ENCODE measurements at regions not wholly inside any gene's neighbourhood (a gene's known extent, or its start where the extent isn't known, plus 50 kb on each side); places are given as distances from the start of the nearest gene placed in this dataset.
"Not testable (repeated sequence)": the region's sequence is repeated elsewhere in the genome, so short reads cannot be mapped to it uniquely, and the experiment has no call there.

DNA sequence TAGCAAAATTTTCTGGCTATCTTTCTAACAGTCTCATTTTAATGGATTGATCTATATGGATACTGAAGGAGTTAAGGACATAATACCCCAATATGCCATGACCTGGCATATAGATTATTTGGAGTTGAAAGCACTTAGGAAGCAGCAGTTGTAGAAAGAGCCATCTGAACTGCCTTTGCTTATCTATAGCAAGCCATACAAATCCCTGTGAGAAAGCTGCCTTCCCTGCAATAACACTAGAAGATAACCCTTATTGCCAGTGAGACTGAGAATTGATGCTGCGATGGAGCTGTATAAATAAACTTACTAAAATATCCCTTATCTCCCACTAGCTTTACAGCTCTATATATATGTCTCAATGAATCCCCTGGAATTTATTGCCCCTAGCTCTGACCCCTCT lies 346.3 kb downstream of the TECRL start:
- in situ Hi-C loops (cut with HindIII; ENCODE audit: low sequenced_read_pairs): no loop called here
- TF ChIP-seq, protein P1, sequence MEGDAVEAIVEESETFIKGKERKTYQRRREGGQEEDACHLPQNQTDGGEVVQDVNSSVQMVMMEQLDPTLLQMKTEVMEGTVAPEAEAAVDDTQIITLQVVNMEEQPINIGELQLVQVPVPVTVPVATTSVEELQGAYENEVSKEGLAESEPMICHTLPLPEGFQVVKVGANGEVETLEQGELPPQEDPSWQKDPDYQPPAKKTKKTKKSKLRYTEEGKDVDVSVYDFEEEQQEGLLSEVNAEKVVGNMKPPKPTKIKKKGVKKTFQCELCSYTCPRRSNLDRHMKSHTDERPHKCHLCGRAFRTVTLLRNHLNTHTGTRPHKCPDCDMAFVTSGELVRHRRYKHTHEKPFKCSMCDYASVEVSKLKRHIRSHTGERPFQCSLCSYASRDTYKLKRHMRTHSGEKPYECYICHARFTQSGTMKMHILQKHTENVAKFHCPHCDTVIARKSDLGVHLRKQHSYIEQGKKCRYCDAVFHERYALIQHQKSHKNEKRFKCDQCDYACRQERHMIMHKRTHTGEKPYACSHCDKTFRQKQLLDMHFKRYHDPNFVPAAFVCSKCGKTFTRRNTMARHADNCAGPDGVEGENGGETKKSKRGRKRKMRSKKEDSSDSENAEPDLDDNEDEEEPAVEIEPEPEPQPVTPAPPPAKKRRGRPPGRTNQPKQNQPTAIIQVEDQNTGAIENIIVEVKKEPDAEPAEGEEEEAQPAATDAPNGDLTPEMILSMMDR (IDR thresholded peaks at IDR 0.05; ENCODE audit: low read depth, low read length, missing control alignments): no peak
- no peak overlapping the region for H3K4me3 ChIP-seq (ENCODE audit: low read depth, low read length)
- DNase-seq (ENCODE audit: low read depth): no peak

DNA sequence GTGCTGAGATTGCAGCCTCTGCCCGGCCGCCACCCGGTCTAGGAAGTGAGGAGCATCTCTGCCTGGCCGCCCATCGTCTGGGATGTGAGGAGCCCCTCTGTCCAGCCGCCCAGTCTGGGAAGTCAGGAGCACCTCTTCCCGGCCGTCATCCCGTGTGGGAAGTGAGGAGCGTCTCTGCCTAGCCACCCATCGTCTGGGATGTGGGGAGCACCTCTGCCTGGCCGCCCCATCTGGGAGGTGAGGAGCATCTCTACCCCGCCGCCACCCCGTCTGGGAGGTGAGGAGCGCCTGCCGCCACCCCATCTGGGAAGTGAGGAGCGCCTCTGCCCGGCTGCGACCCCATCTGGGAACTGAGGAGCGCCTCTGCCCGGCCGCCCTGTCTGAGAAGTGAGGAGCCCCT lies 372.2 kb downstream of the TECRL start:
- H3K4me3 ChIP-seq (ENCODE audit: low read depth, low read length); DNase-seq (ENCODE audit: low read depth); in situ Hi-C loops (cut with HindIII; ENCODE audit: low sequenced_read_pairs): not testable (repeated sequence)

DNA sequence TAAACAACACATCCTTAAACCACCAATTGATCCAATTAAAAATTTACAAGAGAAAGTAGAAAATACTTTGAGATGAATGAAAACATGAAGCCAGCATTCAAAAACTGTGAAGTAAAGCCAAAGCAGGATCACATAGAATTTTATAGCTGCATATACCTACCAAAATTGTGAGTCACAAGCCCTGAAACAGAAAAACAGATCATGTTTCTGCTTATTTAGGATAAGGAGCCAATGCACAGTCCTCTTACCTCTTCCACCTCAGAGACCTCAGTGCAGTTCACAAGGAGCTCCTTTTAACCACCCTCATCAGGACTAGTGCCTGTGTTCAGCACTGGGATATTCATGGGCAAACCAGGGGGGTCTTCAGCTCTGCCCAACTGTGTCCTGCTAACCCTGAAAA lies 386.7 kb downstream of the TECRL start:
- TF ChIP-seq, protein P1 (IDR thresholded peaks at IDR 0.05; ENCODE audit: low read depth, low read length, missing control alignments): no peak
- no peak for DNase-seq (ENCODE audit: low read depth)
- no peak overlapping the region for H3K4me3 ChIP-seq (ENCODE audit: low read depth, low read length)
- in situ Hi-C loops (cut with HindIII; ENCODE audit: low sequenced_read_pairs): no loop called here

DNA sequence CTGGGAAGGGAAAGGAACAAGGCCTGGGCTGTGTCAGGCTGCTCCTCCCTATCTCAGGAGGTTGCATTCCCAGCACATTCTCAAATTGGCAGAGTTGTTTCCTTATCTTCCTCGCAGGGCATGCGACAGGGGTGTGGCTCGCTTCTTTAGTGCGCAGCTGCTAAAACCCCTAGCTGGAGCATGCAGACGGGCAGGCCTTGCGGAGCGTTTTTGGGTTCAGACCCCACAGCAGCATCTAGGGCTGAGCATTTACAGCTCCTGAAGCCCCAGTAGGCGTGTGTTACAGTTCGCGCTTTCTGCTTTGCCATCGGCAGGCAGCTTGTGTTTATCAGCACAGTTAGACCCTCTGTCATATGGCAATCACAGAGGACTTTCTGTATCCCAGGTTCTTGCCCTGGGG lies 392.4 kb downstream of the TECRL start:
- no peak for DNase-seq (ENCODE audit: low read depth)
- in situ Hi-C loops (cut with HindIII; ENCODE audit: low sequenced_read_pairs): no loop called here

DNA sequence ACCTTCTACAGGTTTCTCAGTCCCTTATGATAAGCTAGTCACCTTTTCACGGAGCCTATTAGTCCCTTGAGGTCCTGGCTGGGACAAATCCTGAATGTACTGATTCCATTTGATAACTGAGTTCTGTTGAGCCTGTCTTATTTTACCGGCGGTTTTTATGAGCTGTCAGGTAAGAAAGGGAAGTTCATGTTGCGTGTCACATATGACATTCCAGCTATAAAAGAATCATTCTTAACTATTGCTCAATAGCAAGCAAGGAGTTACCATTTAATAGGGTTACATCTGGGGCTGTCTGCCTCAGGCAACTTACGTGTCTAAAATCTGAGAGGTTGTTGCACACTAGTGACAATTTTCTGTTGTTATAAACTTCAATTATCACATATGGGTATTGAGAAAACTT lies 394.6 kb downstream of the TECRL start:
- in situ Hi-C loops (cut with HindIII; ENCODE audit: low sequenced_read_pairs): no loop called here
- H3K4me3 ChIP-seq (ENCODE audit: low read depth, low read length): no peak overlapping the region

More for the DNA sequence above, 392.4 kb downstream of the TECRL start:
- H3K4me3 ChIP-seq (ENCODE audit: low read depth, low read length): no peak overlapping the region
- TF ChIP-seq, protein P1 (IDR thresholded peaks at IDR 0.05; ENCODE audit: low read depth, low read length, missing control alignments): no peak

DNA sequence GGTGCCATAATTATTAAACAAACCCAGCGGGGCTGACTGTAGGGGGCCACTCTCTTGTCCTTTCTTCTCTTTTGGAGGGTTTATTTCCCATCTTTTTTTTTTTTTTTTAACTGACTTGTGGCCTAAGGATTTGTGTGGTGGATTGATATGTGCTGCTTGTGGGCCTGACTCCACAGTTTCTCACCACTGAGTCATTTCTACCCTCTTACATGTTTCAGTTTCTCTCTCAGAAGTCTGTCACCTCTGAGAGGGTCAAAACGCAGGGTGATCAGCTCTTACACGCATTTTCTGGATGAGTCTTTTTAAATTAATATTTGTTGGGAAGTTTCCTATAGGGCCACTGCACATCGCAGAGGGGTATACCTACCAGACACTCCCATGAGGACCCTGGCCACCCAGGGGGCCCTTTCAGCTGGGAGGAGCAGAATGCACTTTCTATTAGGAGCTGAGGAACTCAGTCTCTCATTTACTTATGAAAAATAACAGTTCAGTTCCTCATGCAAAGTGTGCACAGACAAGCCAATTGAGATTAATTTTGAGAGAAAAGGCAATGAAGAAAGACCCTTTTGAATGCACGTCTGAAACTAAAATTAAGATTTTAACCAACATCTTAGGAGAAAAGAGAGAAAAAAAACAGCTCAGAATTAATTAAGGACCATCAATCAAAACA lies 407.9 kb downstream of the TECRL start:
- DNase-seq (ENCODE audit: low read depth): no peak
- TF ChIP-seq, protein P1 (IDR thresholded peaks at IDR 0.05; ENCODE audit: low read depth, low read length, missing control alignments): no peak
- no peak overlapping the region for H3K4me3 ChIP-seq (ENCODE audit: low read depth, low read length)
- in situ Hi-C loops (cut with HindIII; ENCODE audit: low sequenced_read_pairs): no loop called here

More for the DNA sequence above, 394.6 kb downstream of the TECRL start:
- TF ChIP-seq, protein P1 (IDR thresholded peaks at IDR 0.05; ENCODE audit: low read depth, low read length, missing control alignments): no peak
- no peak for DNase-seq (ENCODE audit: low read depth)

DNA sequence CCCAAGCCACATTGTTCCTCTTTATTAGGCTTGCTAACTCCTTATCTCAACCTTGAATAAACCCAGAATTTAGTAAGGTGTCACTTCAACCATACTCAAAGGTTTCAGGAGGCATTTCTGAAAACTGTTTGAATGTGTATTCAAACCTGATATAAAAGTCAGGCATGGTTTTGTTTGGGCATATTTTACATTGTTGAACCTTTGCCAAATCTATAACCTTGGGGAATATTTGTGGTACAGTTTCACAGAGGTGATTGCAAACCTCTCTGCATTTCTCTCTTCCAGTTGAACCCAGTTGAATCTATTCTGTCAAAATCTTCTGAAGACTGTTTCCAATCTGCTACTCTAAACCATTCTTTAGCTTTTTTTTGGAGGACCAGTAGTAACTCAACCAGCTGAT lies 409.0 kb downstream of the TECRL start:
- DNase-seq (ENCODE audit: low read depth): no peak
- in situ Hi-C loops (cut with HindIII; ENCODE audit: low sequenced_read_pairs): no loop called here
- TF ChIP-seq, protein P1 (IDR thresholded peaks at IDR 0.05; ENCODE audit: low read depth, low read length, missing control alignments): no peak
- H3K4me3 ChIP-seq (ENCODE audit: low read depth, low read length): no peak overlapping the region
